ENCODE measurements at regions not wholly inside any gene's neighbourhood (a gene's known extent, or its start where the extent isn't known, plus 50 kb on each side); places are given as distances from the start of the nearest gene placed in this dataset.

DNA sequence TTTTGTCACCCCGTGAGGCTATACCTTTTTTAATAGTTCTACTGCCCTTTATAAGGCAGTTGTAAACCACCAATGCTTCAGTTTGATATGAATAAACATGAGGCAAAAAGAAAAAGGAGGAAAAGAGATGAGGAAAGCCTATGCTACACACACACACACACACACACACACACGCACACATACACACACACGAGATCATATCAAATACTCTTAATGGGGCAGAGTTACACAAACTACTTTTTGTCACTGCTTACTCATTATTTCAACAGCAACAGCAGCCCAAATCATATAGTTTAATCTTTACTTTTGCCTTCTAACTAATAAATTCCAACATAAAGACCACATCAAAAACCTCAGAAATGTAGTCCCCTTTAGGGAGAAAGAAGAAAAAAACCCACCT, 116.8 kb upstream of the PAM start:
- Histone ChIP-seq H3K27ac (ENCODE audit: low read depth, low read length) (no peak overlapping the region), H2BK15ac (ENCODE audit: low read length) (no peak overlapping the region), H2BK20ac (ENCODE audit: low read length) (no peak overlapping the region), H2BK12ac (ENCODE audit: low read depth, low read length) (no peak overlapping the region), H3K23ac (ENCODE audit: insufficient read length) (no peak overlapping the region), H3K4me3 (ENCODE audit: extremely low read depth in 1 of 4, insufficient read depth in 2 of 4, low read depth in 3 of 4, low read length in 4 of 4) (no peak overlapping the region), H2BK120ac (replicated peaks; ENCODE audit: low read depth, low read length) (no peak overlapping the region), H3K4ac (replicated peaks; ENCODE audit: insufficient read length, low read depth, low read length) (no peak overlapping the region), H3K23me2 (ENCODE audit: low read depth, low read length) (no peaks in the 10 kb centered on the region), H3K4me2 (ENCODE audit: insufficient read depth in 1 of 2, low read depth in 2 of 2, low read length in 2 of 2) (no peak overlapping the region), H2AK5ac (ENCODE audit: low read depth, low read length) (no peak overlapping the region), H3K9me3 (ENCODE audit: insufficient read depth in 2 of 2, low read depth in 1 of 2, low read length in 1 of 2) (no peaks in the 10 kb centered on the region), H3K18ac (ENCODE audit: extremely low read depth, low read length) (no peak overlapping the region), H3K4me1 (replicated peaks in 1 of 4; ENCODE audit: control insufficient read depth in 3 of 4, insufficient read depth in 4 of 4, low read length in 3 of 4) (no peaks in the 10 kb centered on the region), H4K5ac (ENCODE audit: insufficient read length, low read depth, low read length) (no peak overlapping the region), H4K8ac (ENCODE audit: extremely low read depth, insufficient read depth, low read length) (no peak overlapping the region), H2BK5ac (ENCODE audit: low read depth, low read length) (no peak overlapping the region), H3K27me3 (replicated peaks in 1 of 4; ENCODE audit: control insufficient read depth in 3 of 4, extremely low read depth in 1 of 4, insufficient read depth in 3 of 4, low read length in 3 of 4) (no peaks in the 10 kb centered on the region), H4K91ac (replicated peaks; ENCODE audit: insufficient read length, low read length) (no peak overlapping the region), H4K20me1 (replicated peaks in 1 of 2; ENCODE audit: control insufficient read depth in 1 of 2, insufficient read depth in 2 of 2, low read length in 2 of 2) (no peaks in the 10 kb centered on the region), H3K79me2 (ENCODE audit: control insufficient read depth in 1 of 2, insufficient read depth in 2 of 2, low read length in 2 of 2) (no peaks in the 10 kb centered on the region), H3K56ac (replicated peaks; ENCODE audit: insufficient read length, low read depth, low read length) (no peak overlapping the region), H3K36me3 (ENCODE audit: control insufficient read depth in 2 of 4, insufficient read depth in 4 of 4, low read length in 3 of 4) (peaks cover 0 to 3% (median 0%) of the 10 kb centered on the region in 4 experiments; a peak in 1 of 8 replicates), H2AFZ (ENCODE audit: low read length) (no peak overlapping the region), H3K79me1 (ENCODE audit: low read depth, low read length) (no peaks in the 10 kb centered on the region), H3K14ac (ENCODE audit: insufficient read length) (no peak overlapping the region), H3K9ac (replicated peaks in 1 of 4; ENCODE audit: extremely low read depth in 1 of 4, low read depth in 3 of 4, low read length in 3 of 4) (no peak overlapping the region)
- CTCF ChIA-PET (ENCODE audit: partially characterized antibody): no interaction called here
- FAIRE-seq (no peak), DNase-seq (ENCODE audit: low read depth in 1 of 2, low spot score in 2 of 2) (no peak)
- POLR2A ChIA-PET (ENCODE audit: partially characterized antibody): no interaction called here
- 95% methylated on average over 3 of the region's 3 CpGs; no CpG with 5 or more reads in 1 of the 2 experiments for WGBS, 2 experiments (ENCODE audit: extremely low coverage in 1 of 2, insufficient coverage in 1 of 2, insufficient read length in 1 of 2, insufficient replicate concordance in 2 of 2, low coverage in 1 of 2, low lambda C conversion rate in 2 of 2, missing lambda C conversion rate in 1 of 2)
- TF ChIP-seq POLR2A (IDR thresholded peaks at IDR 0.05; ENCODE audit: control extremely low read depth in 1 of 2, low read depth in 2 of 2, low read length in 2 of 2) (no peak), RNF2 (IDR thresholded peaks at IDR 0.05; ENCODE audit: borderline replicate concordance, low read depth, low read length, missing control alignments, poor library complexity, severe bottlenecking) (no peak), BRCA1 (IDR thresholded peaks at IDR 0.05; ENCODE audit: low read depth, low read length) (no peak), TAF1 (IDR thresholded peaks at IDR 0.05; ENCODE audit: low read depth, low read length) (no peak), TAF7 (optimal IDR thresholded peaks at IDR 0.05; ENCODE audit: borderline replicate concordance, low read depth, low read length) (no peak), SIRT6 (IDR thresholded peaks at IDR 0.05; ENCODE audit: low read length) (no peak), EP300 (IDR thresholded peaks at IDR 0.05; ENCODE audit: borderline replicate concordance in 1 of 2, low read depth in 2 of 2, low read length in 2 of 2) (no peak), PHF8 (conservative IDR thresholded peaks at IDR 0.05; ENCODE audit: low read depth, low read length) (no peak), KDM5A (IDR thresholded peaks at IDR 0.05; ENCODE audit: low read length) (no peak), CEBPB (IDR thresholded peaks at IDR 0.05; ENCODE audit: low read depth, low read length) (no peak)
- TF ChIP-seq, protein P1, sequence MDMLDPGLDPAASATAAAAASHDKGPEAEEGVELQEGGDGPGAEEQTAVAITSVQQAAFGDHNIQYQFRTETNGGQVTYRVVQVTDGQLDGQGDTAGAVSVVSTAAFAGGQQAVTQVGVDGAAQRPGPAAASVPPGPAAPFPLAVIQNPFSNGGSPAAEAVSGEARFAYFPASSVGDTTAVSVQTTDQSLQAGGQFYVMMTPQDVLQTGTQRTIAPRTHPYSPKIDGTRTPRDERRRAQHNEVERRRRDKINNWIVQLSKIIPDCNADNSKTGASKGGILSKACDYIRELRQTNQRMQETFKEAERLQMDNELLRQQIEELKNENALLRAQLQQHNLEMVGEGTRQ (IDR thresholded peaks at IDR 0.05; ENCODE audit: low read length): no peak
- TF ChIP-seq, protein P2, sequence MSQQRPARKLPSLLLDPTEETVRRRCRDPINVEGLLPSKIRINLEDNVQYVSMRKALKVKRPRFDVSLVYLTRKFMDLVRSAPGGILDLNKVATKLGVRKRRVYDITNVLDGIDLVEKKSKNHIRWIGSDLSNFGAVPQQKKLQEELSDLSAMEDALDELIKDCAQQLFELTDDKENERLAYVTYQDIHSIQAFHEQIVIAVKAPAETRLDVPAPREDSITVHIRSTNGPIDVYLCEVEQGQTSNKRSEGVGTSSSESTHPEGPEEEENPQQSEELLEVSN (IDR thresholded peaks at IDR 0.05): no peak
- TF ChIP-seq, protein P3, sequence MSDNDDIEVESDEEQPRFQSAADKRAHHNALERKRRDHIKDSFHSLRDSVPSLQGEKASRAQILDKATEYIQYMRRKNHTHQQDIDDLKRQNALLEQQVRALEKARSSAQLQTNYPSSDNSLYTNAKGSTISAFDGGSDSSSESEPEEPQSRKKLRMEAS (IDR thresholded peaks at IDR 0.05): no peak
